Neural progenitor cell (in vitro differentiated cells): ENCODE measurements at regions not wholly inside any gene's neighbourhood (a gene's known extent, or its start where the extent isn't known, plus 50 kb on each side); places are given as distances from the start of the nearest gene placed in this dataset.

Experiments used
- DNase-seq: peaks from one replicate; pipeline ENCODE4 v3.0.0-alpha.2; 2016; ENCODE audit warnings: low spot score
- H2AFZ ChIP-seq: fragments of 200-600 bp; sonication (generic); replicated peaks from 2 replicates; pipeline ENCODE4 v1.6.1; 2016; ENCODE audit warnings: antibody characterized with exemption
- H3F3A ChIP-seq: fragments of 200-600 bp; sonication (generic); 2 replicates; pipeline ENCODE4 v1.6.1; 2016; ENCODE audit warnings: antibody characterized with exemption, low read depth
- H3K27ac ChIP-seq: fragments of 200-600 bp; sonication (generic); 2 replicates; pipeline ENCODE4 v1.5.1; 2016; ENCODE audit warnings: mild to moderate bottlenecking
- H3K27me3 ChIP-seq: fragments of 200-600 bp; sonication (generic); 2 replicates; pipeline ENCODE4 v1.6.1; 2016; ENCODE audit warnings: mild to moderate bottlenecking, moderate library complexity
- H3K36me3 ChIP-seq: fragments of 200-600 bp; sonication (generic); 2 replicates; pipeline ENCODE4 v1.5.1; 2016
- H3K4me1 ChIP-seq: fragments of 200-600 bp; sonication (generic); 2 replicates; pipeline ENCODE4 v1.6.1; 2016; ENCODE audit warnings: mixed run types
- H3K4me2 ChIP-seq: fragments of 200-600 bp; sonication (generic); 2 replicates; pipeline ENCODE4 v1.6.1; 2016
- H3K4me3 ChIP-seq: fragments of 200-600 bp; sonication (generic); 2 replicates; pipeline ENCODE4 v1.5.1; 2016
- H3K79me2 ChIP-seq: fragments of 200-600 bp; sonication (generic); 2 replicates; pipeline ENCODE4 v1.6.1; 2016; ENCODE audit warnings: low read depth
- H3K9ac ChIP-seq: fragments of 200-600 bp; sonication (generic); 2 replicates; pipeline ENCODE4 v1.6.1; 2016
- H3K9me3 ChIP-seq: fragments of 200-600 bp; sonication (generic); 2 replicates; pipeline ENCODE4 v1.5.1; 2016; ENCODE audit warnings: low read depth
- H4K20me1 ChIP-seq: fragments of 200-600 bp; sonication (generic); 2 replicates; pipeline ENCODE4 v1.6.1; 2016; ENCODE audit warnings: low read depth
- H3K27ac Mint-ChIP-seq: 3 replicates; pipeline ENCODE4 v1.8.0; 2021; ENCODE audit warnings: mixed read lengths
- H3K27me3 Mint-ChIP-seq: 2 replicates; pipeline ENCODE4 v1.8.0; 2022; ENCODE audit warnings: low read depth, mild to moderate bottlenecking, inconsistent platforms, moderate library complexity, mixed read lengths; ENCODE audit not compliant: insufficient read depth
- H3K36me3 Mint-ChIP-seq: 3 replicates; pipeline ENCODE4 v1.8.0; 2021; ENCODE audit warnings: mixed read lengths
- H3K4me1 Mint-ChIP-seq: 3 replicates; pipeline ENCODE4 v1.8.0; 2021; ENCODE audit warnings: mixed read lengths
- H3K4me3 Mint-ChIP-seq: 3 replicates; pipeline ENCODE4 v1.8.0; 2021; ENCODE audit warnings: mild to moderate bottlenecking, moderate library complexity, mixed read lengths
- H3K9me3 Mint-ChIP-seq: 3 replicates; pipeline ENCODE4 v1.8.0; 2020; ENCODE audit warnings: mixed read lengths
- CTCF ChIP-seq: fragments of 200-600 bp; sonication (generic); IDR thresholded peaks from 2 replicates; pipeline ENCODE4 v1.5.1; 2017; ENCODE audit warnings: antibody characterized with exemption, mild to moderate bottlenecking
- EZH2 ChIP-seq: fragments of 200-600 bp; sonication (generic); IDR thresholded peaks from 2 replicates; pipeline ENCODE4 v1.6.1; 2017; ENCODE audit warnings: antibody characterized with exemption, mild to moderate bottlenecking, moderate library complexity
- EZH2phosphoT487 ChIP-seq: fragments of 200-600 bp; sonication (generic); IDR thresholded peaks from 2 replicates; pipeline ENCODE4 v1.6.1; 2017; ENCODE audit warnings: antibody characterized with exemption

- H3K9ac ChIP-seq, result no peak overlapping the region
- DNase-seq, result no peak
- no peak overlapping the region for H3K4me3 ChIP-seq
- no peaks in the 10 kb centered on the region for H3K4me1 ChIP-seq
- H3F3A ChIP-seq, result no peaks in the 10 kb centered on the region
- no peaks in the 10 kb centered on the region for H4K20me1 ChIP-seq
- no peak overlapping the region for H3K4me2 ChIP-seq
- no peak overlapping the region for H2AFZ ChIP-seq
- no peaks in the 10 kb centered on the region for H3K79me2 ChIP-seq
- H3K36me3 Mint-ChIP-seq, result no peaks in the 10 kb centered on the region
- no peaks in the 10 kb centered on the region for H3K27me3 ChIP-seq
- peaks cover 2% of the 10 kb centered on the region for H3K27me3 Mint-ChIP-seq
- no peaks in the 10 kb centered on the region for H3K36me3 ChIP-seq
- TF ChIP-seq EZH2phosphoT487, result no peak
- TF ChIP-seq EZH2, result no peak
- TF ChIP-seq CTCF, result no peak
- no peaks in the 10 kb centered on the region for H3K9me3 ChIP-seq
- no peaks in the 10 kb centered on the region for H3K4me1 Mint-ChIP-seq
- H3K27ac ChIP-seq, result no peak overlapping the region
- no peak overlapping the region for H3K4me3 Mint-ChIP-seq
- H3K27ac Mint-ChIP-seq, result no peak overlapping the region
- no peaks in the 10 kb centered on the region for H3K9me3 Mint-ChIP-seq
These were observed 139.5 kb upstream of the CHRM2 start for GRCh38 chr7:136728945-136729344.

GRCh38 chr7:136726460-136726859, 142.0 kb upstream of the CHRM2 start:
- H3K9me3 Mint-ChIP-seq, result no peaks in the 10 kb centered on the region
- no peak overlapping the region for H2AFZ ChIP-seq
- no peak overlapping the region for H3K4me3 Mint-ChIP-seq
- H3K9ac ChIP-seq, result no peak overlapping the region
- no peak for DNase-seq
- no peak overlapping the region for H3K27ac ChIP-seq
- no peaks in the 10 kb centered on the region for H3K9me3 ChIP-seq
- H3K27ac Mint-ChIP-seq, result no peak overlapping the region
- H3K27me3 Mint-ChIP-seq, result peaks cover 2% of the 10 kb centered on the region
- no peaks in the 10 kb centered on the region for H3K36me3 ChIP-seq
- no peaks in the 10 kb centered on the region for H3F3A ChIP-seq
- H3K4me2 ChIP-seq, result no peak overlapping the region
- H3K79me2 ChIP-seq, result no peaks in the 10 kb centered on the region
- H3K4me1 ChIP-seq, result no peaks in the 10 kb centered on the region
- no peaks in the 10 kb centered on the region for H3K4me1 Mint-ChIP-seq
- H3K4me3 ChIP-seq, result no peak overlapping the region
- H3K27me3 ChIP-seq, result no peaks in the 10 kb centered on the region
- TF ChIP-seq CTCF (no peak), EZH2phosphoT487 (no peak), EZH2 (no peak)
- no peaks in the 10 kb centered on the region for H4K20me1 ChIP-seq
- H3K36me3 Mint-ChIP-seq, result no peaks in the 10 kb centered on the region

- Histone ChIP-seq H3K4me1 (no peaks in the 10 kb centered on the region), H3K4me2 (no peak overlapping the region), H4K20me1 (no peaks in the 10 kb centered on the region), H2AFZ (no peak overlapping the region), H3K9me3 (no peaks in the 10 kb centered on the region), H3K27me3 (no peaks in the 10 kb centered on the region), H3F3A (no peaks in the 10 kb centered on the region), H3K27ac (no peak overlapping the region), H3K4me3 (no peak overlapping the region), H3K36me3 (no peaks in the 10 kb centered on the region), H3K9ac (no peak overlapping the region), H3K79me2 (no peaks in the 10 kb centered on the region)
- Mint-ChIP-seq H3K27me3 (no peaks in the 10 kb centered on the region), H3K9me3 (no peaks in the 10 kb centered on the region), H3K4me1 (no peaks in the 10 kb centered on the region), H3K4me3 (no peak overlapping the region), H3K36me3 (no peaks in the 10 kb centered on the region), H3K27ac (no peak overlapping the region)
- no peak for TF ChIP-seq EZH2phosphoT487
- no peak for TF ChIP-seq EZH2
- no peak for TF ChIP-seq CTCF
- DNase-seq, result no peak
These were observed 150.4 kb upstream of the CHRM2 start for GRCh38 chr7:136717910-136718557.
